ENCODE measurements at regions not wholly inside any gene's neighbourhood (a gene's known extent, or its start where the extent isn't known, plus 50 kb on each side); places are given as distances from the start of the nearest gene placed in this dataset.

- TF ChIP-seq GATA3 (IDR thresholded peaks at IDR 0.05; ENCODE audit: low read depth, low read length) (no peak), GATA2 (IDR thresholded peaks at IDR 0.05; ENCODE audit: low read depth, low read length) (no peak)
These were observed 63.3 kb downstream of the RBFOX3 start for GRCh38 chr17:79547586-79547985.

Data from SH-SY5Y (cell line).